ENCODE measurements at regions not wholly inside any gene's neighbourhood (a gene's known extent, or its start where the extent isn't known, plus 50 kb on each side); places are given as distances from the start of the nearest gene placed in this dataset.

- no peaks in the 10 kb centered on the region for H3K9me3 Mint-ChIP-seq
- H3K36me3 Mint-ChIP-seq (ENCODE audit: low read depth): no peaks in the 10 kb centered on the region
- no peaks in the 10 kb centered on the region for H3K27me3 Mint-ChIP-seq (ENCODE audit: low read depth, poor library complexity)
- no peak overlapping the region for H3K27ac Mint-ChIP-seq
- peaks cover 56% of the 10 kb centered on the region for H3K4me1 Mint-ChIP-seq
- no peak for TF ChIP-seq CTCF (IDR thresholded peaks at IDR 0.05)
- H3K4me3 Mint-ChIP-seq: no peak overlapping the region
- DNase-seq: no peak
Observed at GRCh38 chr3:117130222-117130621, 420.6 kb downstream of the TUSC7 start.

- DNase-seq: no peak
- no peaks in the 10 kb centered on the region for H3K27me3 Mint-ChIP-seq (ENCODE audit: low read depth, poor library complexity)
- no peak overlapping the region for H3K27ac Mint-ChIP-seq
- peaks cover 47% of the 10 kb centered on the region for H3K4me1 Mint-ChIP-seq
- TF ChIP-seq CTCF (IDR thresholded peaks at IDR 0.05): no peak
- H3K9me3 Mint-ChIP-seq: no peaks in the 10 kb centered on the region
- H3K4me3 Mint-ChIP-seq: no peak overlapping the region
- no peaks in the 10 kb centered on the region for H3K36me3 Mint-ChIP-seq (ENCODE audit: low read depth)
Observed at GRCh38 chr3:117131259-117131658, 421.7 kb downstream of the TUSC7 start.

- TF ChIP-seq CTCF (IDR thresholded peaks at IDR 0.05): no peak
- Mint-ChIP-seq H3K36me3 (ENCODE audit: low read depth) (no peaks in the 10 kb centered on the region), H3K4me1 (peaks cover 35% of the 10 kb centered on the region), H3K27me3 (ENCODE audit: low read depth, poor library complexity) (no peaks in the 10 kb centered on the region), H3K27ac (no peak overlapping the region), H3K9me3 (no peaks in the 10 kb centered on the region), H3K4me3 (no peak overlapping the region)
- DNase-seq: no peak
Observed at GRCh38 chr3:117133066-117133465, 423.5 kb downstream of the TUSC7 start.

- H3K4me3 Mint-ChIP-seq: no peak overlapping the region
- no peaks in the 10 kb centered on the region for H3K36me3 Mint-ChIP-seq (ENCODE audit: low read depth)
- DNase-seq: no peak
- H3K27ac Mint-ChIP-seq: no peak overlapping the region
- H3K9me3 Mint-ChIP-seq: peaks cover 7% of the 10 kb centered on the region
- H3K27me3 Mint-ChIP-seq (ENCODE audit: low read depth, poor library complexity): no peaks in the 10 kb centered on the region
- peaks cover 14% of the 10 kb centered on the region for H3K4me1 Mint-ChIP-seq
- TF ChIP-seq CTCF (IDR thresholded peaks at IDR 0.05): no peak
Observed at GRCh38 chr3:117135207-117135606, 425.6 kb downstream of the TUSC7 start.

- DNase-seq: no peak
- H3K27me3 Mint-ChIP-seq (ENCODE audit: low read depth, poor library complexity): no peaks in the 10 kb centered on the region
- H3K36me3 Mint-ChIP-seq (ENCODE audit: low read depth): no peaks in the 10 kb centered on the region
- H3K9me3 Mint-ChIP-seq: peaks cover 7% of the 10 kb centered on the region
- no peak overlapping the region for H3K4me3 Mint-ChIP-seq
- TF ChIP-seq CTCF (IDR thresholded peaks at IDR 0.05): no peak
- peaks cover 10% of the 10 kb centered on the region for H3K4me1 Mint-ChIP-seq
- no peak overlapping the region for H3K27ac Mint-ChIP-seq
Observed at GRCh38 chr3:117136003-117136402, 426.4 kb downstream of the TUSC7 start.

- no peak overlapping the region for H3K4me3 Mint-ChIP-seq
- peaks cover 10% of the 10 kb centered on the region for H3K4me1 Mint-ChIP-seq
- H3K27ac Mint-ChIP-seq: no peak overlapping the region
- no peak for DNase-seq
- H3K9me3 Mint-ChIP-seq: peaks cover 7% of the 10 kb centered on the region
- no peaks in the 10 kb centered on the region for H3K27me3 Mint-ChIP-seq (ENCODE audit: low read depth, poor library complexity)
- no peak for TF ChIP-seq CTCF (IDR thresholded peaks at IDR 0.05)
- H3K36me3 Mint-ChIP-seq (ENCODE audit: low read depth): no peaks in the 10 kb centered on the region
Observed at GRCh38 chr3:117137065-117137464, 427.5 kb downstream of the TUSC7 start.

Measured in nephron progenitor cell (in vitro differentiated cells).